CD14-positive monocyte (primary cell): ENCODE measurements at regions not wholly inside any gene's neighbourhood (a gene's known extent, or its start where the extent isn't known, plus 50 kb on each side); places are given as distances from the start of the nearest gene placed in this dataset.

Source experiments
- DNase-seq, 3 donors: peaks; one replicate each; pipeline ENCODE4 v3.0.0-alpha.2; 2011 to 2022
- H2AFZ ChIP-seq: 2 replicates; pipeline ENCODE4 v1.6.0; 2012; ENCODE audit warnings: mild to moderate bottlenecking, low read depth, low read length, inconsistent platforms; ENCODE audit not compliant: insufficient read depth, poor library complexity, severe bottlenecking
- H3K27ac ChIP-seq, 2 donors: 1 replicate in 1 of 2; 2 replicates in 1 of 2; pipeline ENCODE4 v1.5.1; 2012 to 2013; ENCODE audit warnings: low read length in 2 of 2, control low read depth in 1 of 2, inconsistent platforms in 1 of 2, low read depth in 1 of 2, mild to moderate bottlenecking in 1 of 2
- H3K27me3 ChIP-seq, 2 donors: one replicate each; pipeline versions ENCODE4 v1.6.0 to v1.6.1; 2011 to 2013; ENCODE audit warnings: low read length in 2 of 2; ENCODE audit not compliant: control insufficient read depth in 2 of 2, insufficient read depth in 2 of 2
- H3K36me3 ChIP-seq, 2 donors: replicated peaks in 1 of 2; 1 replicate in 1 of 2; 2 replicates in 1 of 2; pipeline versions ENCODE4 v1.5.1 to v1.6.1; 2012 to 2013; ENCODE audit warnings: low read length in 2 of 2, control low read depth in 1 of 2, inconsistent platforms in 1 of 2, mild to moderate bottlenecking in 1 of 2; ENCODE audit not compliant: insufficient read depth in 2 of 2, control insufficient read depth in 1 of 2
- H3K4me1 ChIP-seq, 2 donors: 1 replicate in 1 of 2; 2 replicates in 1 of 2; pipeline versions ENCODE4 v1.5.1 to v1.6.1; 2012 to 2013; ENCODE audit warnings: low read length in 2 of 2, control low read depth in 1 of 2, inconsistent platforms in 1 of 2, mild to moderate bottlenecking in 1 of 2, moderate library complexity in 1 of 2; ENCODE audit not compliant: insufficient read depth in 2 of 2, control insufficient read depth in 1 of 2
- H3K4me2 ChIP-seq: replicated peaks from 2 replicates; pipeline ENCODE3; 2012; ENCODE audit warnings: low read length, moderate library complexity, mild to moderate bottlenecking; ENCODE audit not compliant: poor library complexity, severe bottlenecking; ENCODE audit errors: extremely low read depth
- H3K4me3 ChIP-seq, 3 experiments: fragments of 200-600 bp in 1 of 3; sonication (generic) in 1 of 3; replicated peaks in 1 of 3; 1 replicate in 2 of 3; 2 replicates in 1 of 3; pipeline ENCODE4 v1.5.1; 2011 to 2013; ENCODE audit warnings: low read length in 3 of 3, mild to moderate bottlenecking in 3 of 3, control low read depth in 2 of 3, low read depth in 2 of 3, inconsistent platforms in 1 of 3, moderate library complexity in 1 of 3
- H3K79me2 ChIP-seq: 2 replicates; pipeline ENCODE4 v1.6.0; 2012; ENCODE audit warnings: mild to moderate bottlenecking, control low read depth, inconsistent platforms, low read length, moderate library complexity; ENCODE audit not compliant: insufficient read depth
- H3K9ac ChIP-seq: 2 replicates; pipeline ENCODE4 v1.6.0; 2017; ENCODE audit warnings: low read length, mild to moderate bottlenecking; ENCODE audit not compliant: insufficient read depth, poor library complexity, severe bottlenecking
- H3K9me3 ChIP-seq, 2 donors: replicated peaks in 1 of 2; 1 replicate in 1 of 2; 2 replicates in 1 of 2; pipeline versions ENCODE4 v1.5.1 to v1.6.1; 2012 to 2013; ENCODE audit warnings: low read length in 2 of 2, control low read depth in 1 of 2; ENCODE audit not compliant: control insufficient read depth in 1 of 2, insufficient read depth in 1 of 2
- H4K20me1 ChIP-seq: 2 replicates; pipeline ENCODE4 v1.6.0; 2012; ENCODE audit warnings: mild to moderate bottlenecking, low read length, control low read depth, moderate library complexity; ENCODE audit not compliant: insufficient read depth
- H3K27ac Mint-ChIP-seq, 7 donors: one replicate each; pipeline ENCODE4 v1.8.0; 2020; ENCODE audit warnings: mild to moderate bottlenecking in 7 of 7, mixed read lengths in 7 of 7, moderate library complexity in 6 of 7, inconsistent platforms in 2 of 7
- H3K27me3 Mint-ChIP-seq, 3 donors: one replicate each; pipeline ENCODE4 v1.8.0; 2021 to 2022; ENCODE audit warnings: low read depth in 3 of 3, mild to moderate bottlenecking in 3 of 3, mixed read lengths in 3 of 3, moderate library complexity in 3 of 3, inconsistent platforms in 1 of 3
- H3K36me3 Mint-ChIP-seq, 2 donors: one replicate each; pipeline ENCODE4 v1.8.0; 2020; ENCODE audit warnings: mixed read lengths in 2 of 2, inconsistent platforms in 1 of 2, mild to moderate bottlenecking in 1 of 2
- H3K4me1 Mint-ChIP-seq: one replicate; pipeline ENCODE4 v1.8.0; 2020; ENCODE audit warnings: mild to moderate bottlenecking, mixed read lengths
- H3K4me3 Mint-ChIP-seq, 2 donors: one replicate each; pipeline ENCODE4 v1.8.0; 2020; ENCODE audit warnings: mild to moderate bottlenecking in 2 of 2, mixed read lengths in 2 of 2, moderate library complexity in 1 of 2
- H3K9me3 Mint-ChIP-seq, 7 donors: one replicate each; pipeline ENCODE4 v1.8.0; 2020 to 2022; ENCODE audit warnings: mixed read lengths in 7 of 7, mild to moderate bottlenecking in 6 of 7, moderate library complexity in 6 of 7, inconsistent platforms in 2 of 7
- WGBS: methylation state at CpG from one replicate; pipeline ENCODE4 v1.1.5; 2013; ENCODE audit warnings: missing lambda C conversion rate; ENCODE audit not compliant: insufficient coverage; 5-methylcytosine and 5-hydroxymethylcytosine counted together
- intact Hi-C, 2 donors: fragments of 100-400 bp; cut with micrococcal nuclease; formaldehyde crosslinking; loops; one replicate each; pipeline versions ENCODE4 v1.15.0 to v1.15.1; 2023
- TF ChIP-seq, protein P1 (sequence below): fragments of 200-600 bp; IDR thresholded peaks from one replicate; pipeline ENCODE4 v1.8.0; 2022; ENCODE audit warnings: antibody characterized with exemption, mild to moderate bottlenecking

DNA sequence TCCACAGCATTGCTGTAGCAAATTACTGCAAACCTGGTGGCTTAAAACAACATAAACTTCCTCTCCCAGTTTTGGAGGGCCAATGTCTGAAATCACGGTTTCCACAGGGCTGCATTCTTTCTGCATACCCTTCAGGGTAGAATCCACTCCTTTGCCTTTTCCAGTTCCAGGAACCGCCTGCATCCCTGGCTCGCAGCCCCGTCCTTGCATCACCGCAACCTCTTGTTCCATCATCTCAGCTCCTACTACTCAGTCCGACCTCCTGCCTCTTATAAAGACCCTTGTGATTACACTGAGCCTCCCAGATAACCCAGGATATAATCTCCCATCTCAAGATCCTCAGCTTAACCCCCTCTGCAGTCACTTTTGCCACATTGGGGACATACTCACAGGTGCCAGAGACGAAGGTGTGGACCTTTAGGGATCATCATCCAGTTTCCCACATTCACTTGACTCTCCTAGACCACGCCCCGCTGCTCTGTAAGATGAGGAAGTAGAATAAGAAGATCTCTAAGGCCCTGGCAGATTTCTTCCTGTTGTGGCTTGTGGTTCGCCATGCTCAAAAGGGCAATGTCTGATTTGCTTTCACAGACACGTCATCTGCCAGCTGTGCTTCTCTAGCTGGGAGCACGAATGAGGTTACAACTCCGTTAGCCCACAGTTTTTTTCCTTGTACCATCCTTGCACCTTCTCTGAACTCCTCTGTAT, 103.6 kb upstream of the AGAP1 start:
- DNase-seq, result no peak
- Histone ChIP-seq H3K9ac (no peak overlapping the region), H3K36me3 (no peaks in the 10 kb centered on the region), H3K4me3 (no peak overlapping the region), H3K79me2 (no peaks in the 10 kb centered on the region), H3K4me2 (no peak overlapping the region), H3K27me3 (no peaks in the 10 kb centered on the region), H3K9me3 (peaks cover 0 to 27% of the 10 kb centered on the region in 2 donors), H3K4me1 (no peaks in the 10 kb centered on the region), H2AFZ (no peak overlapping the region), H3K27ac (no peak overlapping the region), H4K20me1 (no peaks in the 10 kb centered on the region)
- Mint-ChIP-seq H3K9me3 (peaks cover 4 to 25% (median 8%) of the 10 kb centered on the region in 7 donors), H3K4me3 (no peak overlapping the region), H3K27ac (no peak overlapping the region), H3K27me3 (peaks cover 7 to 28% (median 19%) of the 10 kb centered on the region in 3 donors), H3K36me3 (no peaks in the 10 kb centered on the region), H3K4me1 (peaks cover 5% of the 10 kb centered on the region)
- TF ChIP-seq, protein P1, sequence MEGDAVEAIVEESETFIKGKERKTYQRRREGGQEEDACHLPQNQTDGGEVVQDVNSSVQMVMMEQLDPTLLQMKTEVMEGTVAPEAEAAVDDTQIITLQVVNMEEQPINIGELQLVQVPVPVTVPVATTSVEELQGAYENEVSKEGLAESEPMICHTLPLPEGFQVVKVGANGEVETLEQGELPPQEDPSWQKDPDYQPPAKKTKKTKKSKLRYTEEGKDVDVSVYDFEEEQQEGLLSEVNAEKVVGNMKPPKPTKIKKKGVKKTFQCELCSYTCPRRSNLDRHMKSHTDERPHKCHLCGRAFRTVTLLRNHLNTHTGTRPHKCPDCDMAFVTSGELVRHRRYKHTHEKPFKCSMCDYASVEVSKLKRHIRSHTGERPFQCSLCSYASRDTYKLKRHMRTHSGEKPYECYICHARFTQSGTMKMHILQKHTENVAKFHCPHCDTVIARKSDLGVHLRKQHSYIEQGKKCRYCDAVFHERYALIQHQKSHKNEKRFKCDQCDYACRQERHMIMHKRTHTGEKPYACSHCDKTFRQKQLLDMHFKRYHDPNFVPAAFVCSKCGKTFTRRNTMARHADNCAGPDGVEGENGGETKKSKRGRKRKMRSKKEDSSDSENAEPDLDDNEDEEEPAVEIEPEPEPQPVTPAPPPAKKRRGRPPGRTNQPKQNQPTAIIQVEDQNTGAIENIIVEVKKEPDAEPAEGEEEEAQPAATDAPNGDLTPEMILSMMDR, result no peak
- WGBS, result 43% methylated on average over 10 of the region's 13 CpGs
- intact Hi-C loops, result no loop called here

DNA sequence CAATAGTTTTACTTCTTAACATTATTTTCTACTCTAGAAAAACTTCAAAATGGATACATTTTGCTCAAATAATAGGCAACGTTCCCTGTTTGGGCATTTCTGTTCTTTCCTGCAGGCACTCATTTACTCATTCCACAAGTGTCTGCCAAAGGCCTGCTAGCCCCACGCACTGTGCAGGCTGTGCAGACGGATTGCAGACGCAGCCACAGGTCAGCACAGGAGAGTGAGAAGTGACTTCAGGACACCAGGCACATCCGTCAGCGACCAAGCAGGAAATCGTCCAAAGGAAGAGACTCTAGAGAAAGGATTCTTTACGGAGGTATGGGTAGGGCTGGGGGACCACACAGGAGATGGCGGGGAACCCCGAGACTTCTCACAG, 103.0 kb upstream of the AGAP1 start:
- Histone ChIP-seq H3K9ac (no peak overlapping the region), H4K20me1 (no peaks in the 10 kb centered on the region), H3K4me1 (no peaks in the 10 kb centered on the region), H3K9me3 (peaks cover 0 to 27% of the 10 kb centered on the region in 2 donors), H2AFZ (no peak overlapping the region), H3K27me3 (no peaks in the 10 kb centered on the region), H3K79me2 (no peaks in the 10 kb centered on the region), H3K27ac (no peak overlapping the region), H3K36me3 (no peaks in the 10 kb centered on the region), H3K4me2 (no peak overlapping the region), H3K4me3 (no peak overlapping the region)
- intact Hi-C loops, result no loop called here
- no peak for DNase-seq
- Mint-ChIP-seq H3K9me3 (peaks cover 4 to 25% (median 8%) of the 10 kb centered on the region in 7 donors), H3K4me3 (no peak overlapping the region), H3K27me3 (peaks cover 7 to 26% (median 19%) of the 10 kb centered on the region in 3 donors), H3K36me3 (no peaks in the 10 kb centered on the region), H3K4me1 (peaks cover 5% of the 10 kb centered on the region), H3K27ac (no peak overlapping the region)
- TF ChIP-seq, protein P1, result no peak
- WGBS, result 66% methylated on average over 10 of the region's 10 CpGs
